Muscle of back (tissue), 3 donors: ENCODE measurements at regions not wholly inside any gene's neighbourhood (a gene's known extent, or its start where the extent isn't known, plus 50 kb on each side); places are given as distances from the start of the nearest gene placed in this dataset.

Source experiments
- DNase-seq, 3 donors: peaks; one replicate each; pipeline versions ENCODE4 v3.0.0 to v3.0.0-alpha.2; 2013

DNA sequence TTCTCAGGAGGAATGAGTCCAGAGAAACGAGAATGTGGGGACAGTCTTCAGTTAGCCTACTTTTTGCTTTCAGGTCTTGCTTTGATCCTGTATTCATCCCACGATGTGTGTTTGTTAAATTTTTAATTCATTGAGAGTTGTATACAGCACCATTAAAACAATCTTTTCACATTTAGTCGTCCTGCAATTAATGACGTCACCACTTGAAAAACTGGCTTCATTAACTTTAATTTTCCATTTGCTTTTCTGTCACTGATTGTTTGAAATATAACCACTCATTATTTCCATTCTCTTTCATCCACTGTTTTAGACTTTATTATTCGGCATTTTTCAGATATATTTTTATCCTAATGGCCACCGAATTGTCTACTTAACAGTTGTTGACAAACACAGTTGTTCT lies 146.9 kb downstream of the TFEC start:
- no peak for DNase-seq

DNA sequence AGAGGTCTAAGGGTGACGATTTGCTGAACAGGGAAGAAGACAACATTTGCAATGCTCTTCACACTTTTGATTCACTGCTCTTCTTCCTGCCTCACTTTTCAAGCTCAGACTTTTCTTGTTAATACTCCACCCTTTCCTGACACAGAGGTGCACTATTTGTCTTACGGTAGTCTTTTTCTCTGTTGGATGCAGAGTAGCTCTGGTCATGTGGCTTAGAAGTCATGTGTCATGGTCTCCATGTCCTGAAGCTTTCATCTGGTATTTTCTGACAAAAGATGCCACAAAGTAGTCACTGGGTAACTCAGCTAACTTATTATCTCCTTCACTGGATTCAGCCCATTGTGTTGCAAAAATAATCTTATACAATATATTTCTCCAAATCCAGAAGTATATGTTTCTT lies 149.1 kb downstream of the TFEC start:
- no peak for DNase-seq

DNA sequence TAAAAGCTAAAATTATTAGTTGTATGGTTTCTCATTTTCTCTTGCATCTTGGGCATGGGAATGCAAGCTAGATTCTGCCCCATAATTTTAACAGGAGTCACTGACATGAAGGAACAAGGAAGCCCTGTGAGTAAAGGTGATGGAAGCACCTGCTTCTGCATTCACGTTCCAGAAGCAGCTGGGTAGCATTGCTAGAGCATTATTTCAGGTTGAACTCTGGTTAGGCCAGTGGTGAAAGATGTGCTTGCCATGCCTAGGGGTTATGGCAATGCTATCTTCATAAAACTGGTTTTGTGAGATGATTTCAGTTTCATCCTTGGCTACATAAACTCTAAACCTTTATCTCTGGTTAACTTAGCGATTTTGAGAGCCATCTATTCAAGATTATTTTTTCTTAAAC lies 151.4 kb downstream of the TFEC start:
- no peak for DNase-seq

DNA sequence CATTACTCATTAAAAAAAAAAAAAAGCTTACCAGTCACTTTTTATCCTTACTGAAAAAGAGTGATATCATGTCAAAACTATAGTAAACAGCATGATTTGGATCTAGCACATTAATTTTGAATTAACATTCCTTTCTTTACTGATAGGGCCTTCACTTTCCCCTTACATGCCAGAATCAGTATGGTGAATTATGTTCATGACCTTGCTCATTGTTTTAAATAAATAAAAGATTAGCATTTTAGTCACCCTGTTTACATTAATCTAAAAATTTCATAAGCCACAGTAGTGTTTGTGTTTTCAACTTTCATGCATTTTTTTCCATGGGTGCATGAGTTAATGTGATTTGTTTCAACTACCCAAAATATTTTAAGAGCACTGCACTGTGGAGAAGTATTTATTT lies 160.8 kb downstream of the TFEC start:
- DNase-seq = no peak

DNA sequence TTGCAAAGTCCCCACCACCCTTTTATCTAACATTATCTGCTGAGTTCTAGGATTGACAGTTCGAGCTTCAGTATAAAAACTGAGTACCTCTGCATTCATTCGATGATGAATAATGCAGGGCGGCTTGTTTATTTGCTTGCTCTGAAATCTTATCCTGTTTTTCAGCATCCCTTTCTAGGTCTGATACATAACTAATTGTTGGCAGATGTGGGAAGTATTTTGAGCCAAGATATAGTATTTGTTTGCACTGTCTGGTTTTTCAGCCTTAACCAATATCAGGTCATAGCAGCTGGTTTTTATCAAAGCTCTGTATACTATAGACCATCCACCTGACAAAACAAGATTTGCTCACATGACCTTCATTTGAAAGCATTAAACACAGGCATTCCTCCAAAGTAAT lies 161.4 kb downstream of the TFEC start:
- peak in 2 of 3 donors; percentile 7 to 43 for DNase-seq

DNA sequence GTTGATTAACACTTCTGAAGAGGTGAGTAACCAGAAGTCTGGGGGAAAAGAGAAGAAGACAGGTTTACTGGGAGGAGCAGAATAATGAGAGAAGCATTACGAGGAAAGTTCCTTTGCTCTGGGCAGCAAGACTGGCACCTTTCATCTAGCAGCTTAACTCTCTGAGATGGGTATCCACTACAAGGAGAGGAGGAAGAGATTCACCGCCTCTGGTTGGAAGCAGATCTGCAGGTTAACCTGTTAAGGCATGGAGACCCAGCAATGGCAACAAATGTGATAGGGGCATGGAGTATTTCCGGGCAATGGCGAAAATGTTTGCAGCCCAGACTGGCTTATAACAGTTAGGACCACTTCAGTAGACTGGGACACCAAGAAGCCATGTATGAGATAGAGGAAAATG lies 162.2 kb downstream of the TFEC start:
- no peak for DNase-seq

DNA sequence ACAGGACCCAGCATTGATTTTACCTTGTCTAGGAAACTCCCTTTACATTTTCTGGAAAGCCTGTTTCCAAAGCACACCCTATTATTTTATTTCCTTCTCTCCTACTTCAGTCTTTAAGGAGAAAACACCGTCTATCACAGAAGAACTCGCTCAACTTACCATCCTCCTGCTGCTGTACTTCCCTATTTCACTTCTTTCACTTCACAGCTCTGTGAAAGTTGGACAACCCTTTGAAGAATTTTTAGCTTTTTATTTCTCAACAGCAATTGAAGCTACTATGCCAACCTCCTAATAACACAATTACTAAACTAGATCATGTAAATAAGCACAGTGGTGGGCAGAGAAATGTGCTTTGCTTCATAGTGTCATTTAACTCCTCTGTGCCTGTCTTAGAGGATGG lies 166.5 kb downstream of the TFEC start:
- DNase-seq = no peak

DNA sequence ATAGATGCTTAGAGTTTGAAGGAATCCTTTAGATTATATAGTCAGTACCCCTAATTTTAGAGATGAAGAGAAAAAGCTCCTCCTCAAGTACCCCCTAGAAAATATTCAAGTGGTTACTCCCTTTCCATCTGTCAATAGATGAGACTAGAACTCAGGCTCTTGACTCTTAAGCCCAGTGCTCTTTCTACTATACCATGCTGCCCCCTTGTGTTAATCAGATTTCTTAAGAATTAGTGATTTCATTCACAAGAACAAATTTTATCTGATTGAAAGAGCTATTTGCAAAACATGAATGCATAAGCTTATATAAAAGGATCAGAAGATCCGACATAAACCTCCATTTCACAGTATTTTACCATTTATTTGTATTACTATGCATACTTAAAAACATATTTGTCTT lies 179.3 kb downstream of the TFEC start:
- peak; percentile 9 to 34 (median 30) for DNase-seq

DNA sequence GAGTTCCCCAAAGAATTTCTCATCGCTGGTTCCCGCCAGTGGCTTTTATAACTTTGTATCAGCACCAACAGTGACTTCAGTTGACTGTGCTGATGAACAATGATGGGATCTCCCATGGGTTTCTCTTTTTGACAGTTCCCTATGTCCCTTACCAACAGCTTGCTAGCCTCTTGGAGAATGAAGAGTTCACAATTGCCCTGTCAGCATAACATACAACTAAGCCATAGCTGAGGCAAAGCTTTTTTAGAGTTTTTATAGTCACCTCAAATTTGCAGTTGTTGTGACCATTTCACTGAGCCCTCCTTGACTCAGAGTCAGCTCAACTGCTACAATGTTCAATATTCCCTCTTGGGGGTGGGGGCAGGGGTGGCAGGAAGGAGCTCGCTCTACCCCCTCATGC lies 179.8 kb downstream of the TFEC start:
- no peak for DNase-seq

DNA sequence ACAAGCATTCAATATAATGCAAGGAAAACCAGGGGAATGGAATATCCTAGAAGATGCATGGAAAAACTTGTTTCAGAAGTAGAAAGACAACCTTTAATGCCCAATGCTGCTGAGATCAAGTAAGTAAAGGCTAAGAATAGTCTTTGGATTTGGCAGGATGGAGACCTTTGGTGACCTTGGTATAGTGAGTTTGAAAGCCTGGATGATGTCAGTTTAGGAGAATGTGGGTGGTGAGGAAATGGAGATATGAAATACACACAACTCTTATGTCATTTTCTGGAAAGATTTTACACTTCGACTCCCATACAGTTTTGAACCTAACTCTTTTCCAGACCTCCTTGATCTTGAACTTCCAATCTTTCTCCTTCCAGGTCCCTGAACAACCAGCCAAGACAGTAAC lies 185.7 kb downstream of the TFEC start:
- no peak for DNase-seq

DNA sequence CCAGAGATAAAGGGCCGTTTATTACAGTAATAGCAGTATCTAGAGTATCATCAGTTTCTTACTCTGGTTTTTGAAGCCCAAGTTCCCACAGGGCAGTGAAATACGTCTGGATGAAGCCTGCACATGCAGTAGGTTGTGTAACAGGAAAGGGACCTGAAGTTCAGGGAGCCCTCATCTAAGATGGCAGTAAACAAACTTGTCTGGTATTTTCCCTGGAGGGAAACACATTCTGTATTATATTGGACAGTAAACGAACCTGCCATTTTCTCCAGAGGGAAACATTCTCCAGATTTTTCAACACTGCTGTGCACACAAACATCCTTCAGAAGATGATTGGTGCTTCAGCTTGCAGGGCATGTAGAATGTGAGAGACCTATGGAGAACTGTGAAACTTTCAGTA lies 189.9 kb downstream of the TFEC start:
- DNase-seq = no peak

DNA sequence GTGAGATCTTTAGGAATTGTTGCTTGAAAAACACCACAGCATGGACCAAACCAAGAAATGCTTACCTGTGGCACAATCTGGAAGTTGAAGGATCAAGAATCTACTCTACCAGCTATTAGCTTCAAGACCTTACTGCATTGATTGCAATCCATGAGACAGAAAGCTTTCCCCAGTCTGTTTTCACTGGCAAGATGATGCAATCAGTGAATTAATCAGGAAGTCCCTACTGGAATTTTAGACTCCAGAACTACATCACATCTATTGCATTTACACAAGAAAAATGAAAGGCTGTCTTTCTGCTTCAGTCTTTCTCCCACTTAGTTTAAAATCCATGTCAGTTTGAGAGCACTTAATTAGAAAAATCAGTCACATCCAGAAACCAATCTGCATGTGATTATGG lies 191.7 kb downstream of the TFEC start:
- DNase-seq = no peak

DNA sequence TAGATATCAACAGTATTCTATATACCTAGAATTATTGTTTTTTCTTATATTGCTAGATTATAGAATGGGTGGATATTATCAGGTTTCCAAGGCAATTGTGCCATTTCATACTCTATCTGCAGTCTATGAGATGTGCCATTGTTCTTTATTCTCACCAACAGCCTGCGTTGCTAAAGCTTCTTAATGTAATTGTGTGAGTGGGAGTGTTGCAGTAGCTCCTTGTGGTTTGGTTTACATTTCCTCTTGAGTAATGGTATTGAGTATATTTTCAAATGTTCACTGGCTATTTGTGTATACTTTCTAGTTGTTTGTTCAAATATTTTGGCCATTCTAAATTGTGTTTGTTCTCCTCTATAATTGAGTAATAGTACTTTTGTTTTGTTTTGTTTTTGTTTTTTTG lies 199.2 kb downstream of the TFEC start:
- no peak for DNase-seq

DNA sequence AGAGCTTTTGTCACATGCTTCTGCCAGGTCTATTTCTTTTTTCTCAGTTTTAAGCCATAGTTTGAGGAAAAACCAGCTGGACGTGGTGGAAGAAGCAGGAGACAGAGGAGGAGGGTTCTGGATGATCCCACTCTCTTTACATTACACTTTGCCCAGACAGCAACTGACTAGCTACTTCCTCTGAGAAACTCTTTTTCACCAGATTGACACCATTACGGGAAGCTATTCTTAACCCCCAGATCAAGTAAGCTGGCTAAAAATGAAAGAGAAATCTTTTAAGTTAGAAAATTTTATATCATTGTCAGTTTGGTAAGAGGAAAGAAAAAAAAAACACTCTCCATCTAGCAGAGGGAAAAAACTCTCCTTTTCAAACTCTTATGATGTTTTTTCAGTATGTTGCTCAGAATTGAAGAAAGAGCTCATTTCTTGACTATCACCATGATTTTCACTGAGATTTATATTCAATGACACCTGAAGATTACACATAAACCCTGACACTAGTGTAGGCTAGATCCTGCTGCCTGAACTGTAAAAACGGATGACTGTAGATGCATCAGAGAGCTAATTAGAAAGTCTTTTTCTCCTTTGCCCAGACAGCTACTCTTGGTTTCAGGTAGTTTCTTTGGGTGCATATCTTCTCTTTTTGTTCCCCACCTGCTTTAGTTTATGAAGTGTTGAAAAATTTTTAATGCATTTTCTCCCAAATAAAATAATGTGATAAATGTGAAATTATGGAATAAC lies 203.1 kb downstream of the TFEC start:
- DNase-seq = peak in 1 of 3 donors; percentile 8

DNA sequence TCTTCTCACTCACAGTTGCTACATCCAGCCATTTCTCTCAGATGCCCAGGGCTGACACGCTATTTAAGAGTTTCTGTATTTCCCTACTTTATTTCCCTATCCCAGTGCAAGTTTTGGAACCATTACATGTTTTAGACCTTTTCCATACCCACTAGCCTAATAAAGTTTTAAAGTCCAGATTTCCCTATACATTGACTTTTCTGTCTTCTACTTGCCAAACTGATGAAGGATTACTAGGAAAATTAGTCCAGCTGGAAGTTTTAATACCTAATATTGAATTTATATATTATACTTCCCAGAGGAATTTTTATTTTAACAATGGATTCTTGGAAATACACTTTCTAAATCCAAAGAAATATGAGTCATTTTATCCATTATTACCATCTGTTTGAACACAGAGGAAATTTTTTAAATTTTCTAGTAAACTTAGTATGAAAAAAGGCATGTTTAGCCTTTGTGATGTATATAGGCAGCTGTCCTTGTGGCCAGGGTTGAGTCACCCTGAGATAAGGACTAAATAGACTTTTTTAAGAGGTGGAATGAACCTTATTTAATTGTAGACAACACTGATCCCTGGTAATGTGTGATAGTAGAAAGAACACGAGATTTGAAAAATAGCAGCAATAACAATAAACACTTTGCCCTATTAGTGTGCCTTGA lies 205.0 kb downstream of the TFEC start:
- DNase-seq = peak; percentile 38 to 80 (median 51)

DNA sequence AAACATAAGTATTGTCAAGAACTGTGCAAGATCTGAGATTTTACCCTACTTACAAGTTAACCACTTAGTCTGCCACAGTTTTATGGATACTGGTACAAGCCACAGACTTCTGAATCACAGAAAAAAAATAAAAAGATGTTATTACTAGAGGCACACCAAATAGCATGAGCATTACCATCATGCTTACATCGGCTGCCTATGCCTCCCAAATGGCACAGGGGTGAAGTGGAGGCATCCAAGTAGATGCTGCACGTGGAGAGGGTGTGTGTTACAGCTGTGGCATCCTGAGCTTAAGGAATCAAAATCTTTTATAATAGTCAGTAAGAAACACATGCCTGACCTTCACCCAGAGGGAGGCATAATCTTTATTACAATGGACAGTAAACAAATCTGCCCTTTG lies 207.8 kb downstream of the TFEC start:
- no peak for DNase-seq

DNA sequence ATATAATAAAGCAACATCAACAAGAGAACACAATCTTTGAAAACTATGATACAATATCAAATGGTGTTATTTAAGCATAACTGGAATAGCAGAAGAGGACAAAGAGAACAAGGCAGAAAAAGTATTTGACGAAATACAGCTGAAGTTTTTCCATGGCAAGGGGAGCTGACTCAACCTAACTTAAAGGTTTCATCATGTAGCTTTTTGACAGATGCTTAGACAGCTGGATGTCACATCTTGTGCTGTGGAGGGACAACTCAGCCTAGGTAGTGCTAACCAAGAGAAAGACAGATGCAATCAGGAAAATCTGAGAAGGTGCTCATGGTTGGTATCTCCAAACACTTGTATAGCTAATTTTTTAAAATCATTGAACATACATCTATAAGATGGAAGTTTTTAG lies 208.2 kb downstream of the TFEC start:
- no peak for DNase-seq

DNA sequence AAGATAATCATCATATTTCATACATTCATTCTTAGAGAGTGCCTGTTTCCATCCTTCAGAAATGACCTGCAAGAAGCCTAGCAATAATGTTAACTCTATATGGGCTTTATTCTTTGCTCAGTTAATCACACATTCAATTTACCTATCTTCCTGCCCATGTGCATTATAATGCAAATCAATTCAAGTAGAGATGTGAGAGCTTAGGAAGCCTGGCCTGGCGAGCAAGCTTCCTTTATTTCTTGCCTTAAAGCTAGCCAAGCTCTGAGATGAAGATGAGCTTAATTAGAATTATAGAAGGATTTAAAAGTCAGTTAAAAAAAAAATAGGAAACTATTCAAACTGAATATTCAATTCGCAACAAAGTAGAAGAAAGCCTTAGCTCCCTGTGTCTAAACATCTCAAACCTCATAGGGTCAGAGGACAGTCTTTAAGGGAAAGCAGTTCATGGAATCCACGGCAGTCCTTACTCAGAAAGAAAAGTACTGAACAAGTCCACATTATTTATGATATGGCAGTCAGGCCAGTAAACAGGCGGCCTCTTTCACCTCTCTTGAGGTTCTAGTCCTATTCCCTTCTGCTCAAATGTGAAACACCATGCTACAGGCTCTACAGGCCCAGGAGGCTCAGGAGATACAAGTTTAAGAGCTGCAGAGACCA lies 214.1 kb downstream of the TFEC start:
- no peak for DNase-seq

DNA sequence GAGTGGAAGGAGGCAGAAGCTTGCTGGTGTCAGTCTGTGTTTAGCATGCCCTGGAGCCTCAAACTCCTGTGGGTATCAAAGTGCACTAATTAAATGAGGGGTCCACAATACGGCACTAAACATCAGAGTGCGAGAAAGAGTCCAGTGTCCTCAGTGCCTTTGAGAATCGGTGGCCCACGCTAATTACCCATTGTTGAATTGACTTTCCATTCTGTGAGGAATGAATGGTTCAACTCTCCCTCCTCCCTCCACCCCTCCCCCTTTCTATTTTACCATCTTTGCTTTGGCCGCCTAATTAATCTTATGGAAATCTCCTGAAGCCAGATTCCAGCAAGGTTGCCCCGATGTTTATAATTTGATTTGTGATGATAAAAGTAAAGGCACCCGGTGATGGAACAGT lies 217.8 kb downstream of the TFEC start:
- DNase-seq = no peak

DNA sequence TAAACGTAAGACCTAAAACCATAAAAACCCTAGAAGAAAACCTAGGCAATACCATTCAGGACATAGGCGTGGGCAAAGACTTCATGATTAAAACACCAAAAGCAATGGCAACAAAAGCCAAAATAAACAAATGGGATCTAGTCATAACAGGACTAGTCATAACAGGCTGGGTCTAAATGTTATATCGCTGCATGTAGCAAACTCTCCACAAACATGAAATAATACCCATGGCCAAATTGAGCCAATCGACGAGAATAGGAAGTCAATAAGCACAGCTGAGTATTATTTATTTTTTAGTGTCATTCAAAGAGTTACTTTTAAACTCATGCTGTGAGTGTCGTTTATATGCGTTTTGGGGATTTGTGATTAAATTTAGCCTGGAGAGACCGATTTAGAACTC lies 225.1 kb downstream of the TFEC start:
- no peak for DNase-seq

DNA sequence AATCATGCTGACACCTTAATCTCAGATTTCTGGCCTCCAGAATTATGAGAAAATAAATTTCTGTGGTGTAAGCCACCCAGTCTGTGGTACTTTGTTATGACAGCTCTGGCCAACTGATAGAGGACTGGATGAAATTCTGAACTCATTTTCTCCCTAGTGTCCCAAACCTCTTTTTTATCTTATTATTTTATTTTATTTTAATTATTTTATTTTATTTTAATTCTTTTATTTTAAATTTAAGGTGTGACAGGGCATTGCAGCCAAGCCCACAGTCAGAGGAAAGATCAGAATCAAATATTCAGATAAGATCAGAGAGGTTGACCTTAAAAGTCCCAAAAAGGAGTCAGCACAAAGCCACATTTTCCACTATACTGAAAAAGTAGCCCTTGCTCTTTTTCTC lies 228.1 kb downstream of the TFEC start:
- no peak for DNase-seq

DNA sequence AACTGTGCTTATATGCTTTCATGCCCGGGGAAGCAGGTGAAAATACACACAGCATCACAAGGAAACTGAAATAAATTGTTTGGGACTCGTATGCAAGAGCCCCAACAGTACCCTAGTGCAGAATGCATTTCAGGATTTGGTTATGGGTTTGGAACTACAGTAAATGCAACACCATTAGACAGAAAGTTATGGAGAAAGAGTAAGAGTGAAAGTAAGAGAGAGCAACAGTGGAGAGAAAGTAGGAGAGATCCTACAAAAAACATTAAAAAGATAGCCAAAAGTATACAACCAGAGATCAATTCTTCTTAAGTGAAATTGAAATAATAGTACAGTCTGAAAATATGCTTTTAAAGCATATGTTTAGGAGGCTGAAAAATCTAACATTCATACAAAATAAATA lies 231.1 kb downstream of the TFEC start:
- DNase-seq = no peak

DNA sequence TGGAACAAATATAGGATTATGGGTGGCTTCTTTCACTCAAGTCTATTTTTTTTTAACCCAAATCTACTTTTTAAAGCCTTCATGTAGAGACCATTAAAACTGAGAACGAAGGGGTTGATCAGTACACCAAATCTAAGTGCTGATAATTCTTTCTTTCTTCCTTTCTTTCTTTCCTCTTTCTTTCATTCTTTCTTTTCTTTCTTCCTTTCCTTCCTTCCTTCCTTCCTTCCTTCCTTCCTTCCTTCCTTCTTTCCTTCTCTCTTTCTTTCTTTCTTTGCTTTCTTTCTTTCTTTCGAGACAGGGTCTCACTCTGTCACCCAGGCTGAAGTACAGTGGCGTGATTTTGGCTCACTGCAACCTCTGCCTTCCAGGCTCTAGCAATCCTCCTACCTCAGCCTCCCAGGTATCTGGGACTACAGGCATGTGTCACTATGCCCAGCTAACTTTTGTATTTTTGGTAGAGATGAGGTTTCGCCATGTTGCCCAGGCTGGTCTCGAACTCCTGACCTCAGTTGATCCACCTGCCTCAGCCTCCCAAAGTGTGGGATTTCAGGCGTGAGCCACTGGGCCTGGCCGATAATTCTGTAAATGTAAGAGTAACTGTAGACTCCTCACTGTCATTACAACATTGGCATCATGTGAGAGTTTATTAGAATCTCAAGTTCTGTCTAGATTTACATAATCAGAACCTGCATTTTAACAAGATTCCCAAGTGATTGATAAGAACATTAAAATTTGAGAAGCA lies 236.4 kb downstream of the TFEC start:
- no peak for DNase-seq
